ENCODE measurements at regions not wholly inside any gene's neighbourhood (a gene's known extent, or its start where the extent isn't known, plus 50 kb on each side); places are given as distances from the start of the nearest gene placed in this dataset.

DNA sequence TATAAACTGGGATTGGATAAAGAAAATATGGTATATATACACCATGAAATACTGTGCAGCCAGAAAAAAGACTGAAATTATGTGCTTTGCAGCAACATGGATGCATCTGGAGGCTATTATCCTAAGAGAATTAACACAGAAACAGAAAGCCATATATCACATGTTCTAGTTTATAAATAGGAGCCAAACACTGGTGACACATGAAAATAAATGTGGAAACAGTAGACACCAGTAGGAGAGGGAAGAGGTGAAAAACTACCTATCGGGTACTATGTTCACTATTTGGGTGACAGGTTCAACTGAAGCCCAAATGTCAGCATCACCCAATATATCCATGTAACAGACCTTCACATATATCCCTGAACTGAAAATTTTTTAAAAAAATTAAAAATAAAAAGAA is 725.1 kb downstream of the C4orf33 start:
- Histone ChIP-seq H3K4me1 (no peaks in the 10 kb centered on the region), H3K27me3 (no peaks in the 10 kb centered on the region), H3K4me3 (no peak overlapping the region), H3K27ac (no peak overlapping the region), H3K9me3 (no peaks in the 10 kb centered on the region), H3K36me3 (no peaks in the 10 kb centered on the region)
- intact Hi-C loops (cut with DNase I; ENCODE audit: low total_unique reads) = no loop called here
- TF ChIP-seq POLR2A (IDR thresholded peaks at IDR 0.05) = no peak
- TF ChIP-seq, protein P1, sequence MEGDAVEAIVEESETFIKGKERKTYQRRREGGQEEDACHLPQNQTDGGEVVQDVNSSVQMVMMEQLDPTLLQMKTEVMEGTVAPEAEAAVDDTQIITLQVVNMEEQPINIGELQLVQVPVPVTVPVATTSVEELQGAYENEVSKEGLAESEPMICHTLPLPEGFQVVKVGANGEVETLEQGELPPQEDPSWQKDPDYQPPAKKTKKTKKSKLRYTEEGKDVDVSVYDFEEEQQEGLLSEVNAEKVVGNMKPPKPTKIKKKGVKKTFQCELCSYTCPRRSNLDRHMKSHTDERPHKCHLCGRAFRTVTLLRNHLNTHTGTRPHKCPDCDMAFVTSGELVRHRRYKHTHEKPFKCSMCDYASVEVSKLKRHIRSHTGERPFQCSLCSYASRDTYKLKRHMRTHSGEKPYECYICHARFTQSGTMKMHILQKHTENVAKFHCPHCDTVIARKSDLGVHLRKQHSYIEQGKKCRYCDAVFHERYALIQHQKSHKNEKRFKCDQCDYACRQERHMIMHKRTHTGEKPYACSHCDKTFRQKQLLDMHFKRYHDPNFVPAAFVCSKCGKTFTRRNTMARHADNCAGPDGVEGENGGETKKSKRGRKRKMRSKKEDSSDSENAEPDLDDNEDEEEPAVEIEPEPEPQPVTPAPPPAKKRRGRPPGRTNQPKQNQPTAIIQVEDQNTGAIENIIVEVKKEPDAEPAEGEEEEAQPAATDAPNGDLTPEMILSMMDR (IDR thresholded peaks at IDR 0.05) = no peak
- no peak for TF ChIP-seq POLR2AphosphoS5 (IDR thresholded peaks at IDR 0.05)
- DNase-seq (ENCODE audit: low spot score in 2 of 2) = no peak

DNA sequence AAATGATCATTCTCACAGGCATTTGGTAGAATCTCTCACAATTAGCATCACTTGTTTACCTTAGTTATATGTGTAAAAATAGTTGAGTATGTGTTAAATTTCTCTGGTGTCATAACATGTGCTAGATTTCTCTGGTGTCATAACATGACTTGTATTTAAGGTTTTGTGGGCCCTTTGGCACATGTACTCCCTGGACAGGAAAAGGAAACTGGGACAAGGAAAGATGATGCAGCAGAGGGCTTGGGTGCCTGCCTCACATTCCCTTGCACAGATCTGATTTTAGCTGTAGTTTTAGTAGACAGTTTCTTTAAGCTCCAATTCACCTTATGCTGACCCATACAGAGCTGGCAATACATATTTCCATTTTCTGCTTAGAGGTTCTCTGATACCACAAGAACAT is 726.0 kb downstream of the C4orf33 start:
- Histone ChIP-seq H3K36me3 (no peaks in the 10 kb centered on the region), H3K4me1 (no peaks in the 10 kb centered on the region), H3K9me3 (no peaks in the 10 kb centered on the region), H3K4me3 (no peak overlapping the region), H3K27me3 (no peaks in the 10 kb centered on the region), H3K27ac (no peak overlapping the region)
- TF ChIP-seq, protein P1 (IDR thresholded peaks at IDR 0.05) = no peak
- TF ChIP-seq POLR2A (IDR thresholded peaks at IDR 0.05) (no peak), POLR2AphosphoS5 (IDR thresholded peaks at IDR 0.05) (no peak)
- no peak for DNase-seq (ENCODE audit: low spot score in 2 of 2)
- intact Hi-C loops (cut with DNase I; ENCODE audit: low total_unique reads) = no loop called here

DNA sequence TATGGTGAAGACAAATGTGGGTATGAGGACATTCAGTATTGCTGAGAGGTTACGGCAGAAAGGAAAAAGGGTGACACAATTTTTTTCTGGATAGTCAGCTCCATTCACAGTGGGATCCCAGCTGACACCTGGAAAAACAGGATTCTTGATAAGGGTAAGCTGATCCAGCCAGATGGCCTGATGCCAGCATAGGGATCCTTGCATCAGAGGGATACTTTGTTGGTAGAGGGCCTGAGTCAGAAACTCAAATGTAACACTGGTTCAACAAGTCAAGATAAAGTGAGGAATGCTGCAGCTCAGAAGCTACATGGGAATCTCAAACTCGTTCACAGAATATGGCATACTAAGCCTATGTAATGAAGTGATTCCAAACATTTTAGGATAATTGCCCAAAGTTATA is 726.7 kb downstream of the C4orf33 start:
- no peaks in the 10 kb centered on the region for H3K27me3 ChIP-seq
- TF ChIP-seq, protein P1 (IDR thresholded peaks at IDR 0.05) = no peak
- TF ChIP-seq POLR2AphosphoS5 (IDR thresholded peaks at IDR 0.05) (no peak), POLR2A (IDR thresholded peaks at IDR 0.05) (no peak)
- no peak overlapping the region for H3K4me3 ChIP-seq
- intact Hi-C loops (cut with DNase I; ENCODE audit: low total_unique reads) = no loop called here
- no peaks in the 10 kb centered on the region for H3K4me1 ChIP-seq
- no peaks in the 10 kb centered on the region for H3K36me3 ChIP-seq
- H3K27ac ChIP-seq = no peak overlapping the region
- H3K9me3 ChIP-seq = no peaks in the 10 kb centered on the region
- no peak for DNase-seq (ENCODE audit: low spot score in 2 of 2)

DNA sequence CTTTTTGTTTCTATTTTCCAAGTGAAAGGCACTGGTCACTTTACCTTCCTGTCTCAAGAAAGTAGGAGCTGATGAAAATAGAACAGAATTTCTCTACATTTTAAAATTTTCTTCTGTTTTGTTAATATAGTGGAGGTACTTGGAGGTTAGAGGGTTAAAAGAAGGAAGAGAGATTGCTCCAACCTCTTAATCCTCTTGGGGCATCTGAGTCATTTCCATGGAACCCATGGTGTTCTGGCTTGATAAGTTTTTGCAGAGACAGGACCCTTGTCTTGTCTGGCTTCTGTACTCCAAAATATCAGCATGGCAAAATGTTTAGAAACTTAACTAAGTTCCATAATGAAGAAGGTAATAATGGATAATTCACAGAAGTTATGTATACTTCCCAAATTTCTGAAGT is 727.2 kb downstream of the C4orf33 start:
- intact Hi-C loops (cut with DNase I; ENCODE audit: low total_unique reads) = no loop called here
- H3K36me3 ChIP-seq = no peaks in the 10 kb centered on the region

DNA sequence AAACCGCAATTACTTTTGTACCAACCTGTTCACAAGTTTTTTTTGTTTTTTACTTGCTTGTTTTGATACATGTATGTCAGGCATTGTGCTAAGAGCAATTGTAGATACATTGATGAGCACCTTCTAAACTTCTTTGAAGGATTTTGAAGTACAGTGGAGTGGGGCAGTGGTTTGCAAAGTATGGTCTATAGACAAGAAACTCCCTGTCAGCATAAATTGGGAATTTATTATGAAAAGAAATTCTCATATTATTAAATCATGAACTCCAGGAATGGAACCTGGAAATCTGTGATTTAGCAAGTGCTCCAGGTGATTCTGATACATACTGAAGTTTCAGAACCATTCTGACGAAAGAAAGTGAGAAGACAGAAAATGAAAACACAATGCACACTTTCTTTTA is 733.4 kb downstream of the C4orf33 start:
- no peak for DNase-seq (ENCODE audit: low spot score in 2 of 2)
- intact Hi-C loops (cut with DNase I; ENCODE audit: low total_unique reads) = no loop called here
- Histone ChIP-seq H3K27ac (no peak overlapping the region), H3K9me3 (no peaks in the 10 kb centered on the region), H3K27me3 (no peaks in the 10 kb centered on the region), H3K4me3 (no peak overlapping the region), H3K4me1 (no peaks in the 10 kb centered on the region), H3K36me3 (no peaks in the 10 kb centered on the region)
- TF ChIP-seq POLR2A (IDR thresholded peaks at IDR 0.05) (no peak), POLR2AphosphoS5 (IDR thresholded peaks at IDR 0.05) (no peak)
- TF ChIP-seq, protein P1 (IDR thresholded peaks at IDR 0.05) = no peak

More for the DNA sequence above, 727.2 kb downstream of the C4orf33 start:
- TF ChIP-seq POLR2A (IDR thresholded peaks at IDR 0.05) (no peak), POLR2AphosphoS5 (IDR thresholded peaks at IDR 0.05) (no peak)
- TF ChIP-seq, protein P1 (IDR thresholded peaks at IDR 0.05) = no peak
- H3K9me3 ChIP-seq = no peaks in the 10 kb centered on the region
- DNase-seq (ENCODE audit: low spot score in 2 of 2) = no peak
- H3K27me3 ChIP-seq = no peaks in the 10 kb centered on the region
- H3K4me3 ChIP-seq = no peak overlapping the region
- H3K27ac ChIP-seq = no peak overlapping the region
- no peaks in the 10 kb centered on the region for H3K4me1 ChIP-seq
